ENCODE measurements at regions not wholly inside any gene's neighbourhood (a gene's known extent, or its start where the extent isn't known, plus 50 kb on each side); places are given as distances from the start of the nearest gene placed in this dataset.

- H3K79me2 ChIP-seq (ENCODE audit: control insufficient read depth, insufficient read depth, low read length): no peaks in the 10 kb centered on the region
- H2AFZ ChIP-seq (ENCODE audit: low read depth, low read length): no peak overlapping the region
- ChIA-PET CTCF (no interaction called here), POLR2A (no interaction called here)
- no peaks in the 10 kb centered on the region for H3K9me3 ChIP-seq (replicated peaks; ENCODE audit: control insufficient read depth, insufficient read depth, low read length)
- no peaks in the 10 kb centered on the region for H3K9me1 ChIP-seq (replicated peaks; ENCODE audit: control insufficient read depth, extremely low read depth, insufficient read depth, low read length)
- BruUV-seq (replicated peaks): no TSS peak
- DNase-seq (ENCODE audit: low read depth, low spot score) (no peak), FAIRE-seq (no peak)
- H3K4me3 ChIP-seq (replicated peaks in 1 of 3; ENCODE audit: insufficient read depth in 1 of 3, low read depth in 1 of 3, low read length in 3 of 3): no peak overlapping the region
- H3K36me3 ChIP-seq (ENCODE audit: control insufficient read depth in 2 of 2, extremely low read depth in 1 of 2, insufficient read depth in 2 of 2, low read length in 2 of 2): no peaks in the 10 kb centered on the region
- no peak overlapping the region for H3K27ac ChIP-seq (ENCODE audit: insufficient read depth, low read depth, low read length)
- no peaks in the 10 kb centered on the region for H3K4me1 ChIP-seq (ENCODE audit: control insufficient read depth, extremely low read depth, insufficient read depth, low read length)
- no peak overlapping the region for H3K4me2 ChIP-seq (ENCODE audit: insufficient read depth, low read length)
- dilution Hi-C loops (cut with MboI; ENCODE audit: extremely low pct_ligation_motif_present, low sequenced_read_pairs) (no loop called here), intact Hi-C loops (cut with micrococcal nuclease) (no loop called here)
- TF ChIP-seq JUN (IDR thresholded peaks at IDR 0.05; ENCODE audit: borderline replicate concordance, insufficient read depth, insufficient read length, low read depth): no peak
- TF ChIP-seq, protein P1, sequence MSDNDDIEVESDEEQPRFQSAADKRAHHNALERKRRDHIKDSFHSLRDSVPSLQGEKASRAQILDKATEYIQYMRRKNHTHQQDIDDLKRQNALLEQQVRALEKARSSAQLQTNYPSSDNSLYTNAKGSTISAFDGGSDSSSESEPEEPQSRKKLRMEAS (IDR thresholded peaks at IDR 0.05; ENCODE audit: insufficient read depth, insufficient read length): no peak
- no peak for TF ChIP-seq CTCF (IDR thresholded peaks at IDR 0.05; ENCODE audit: extremely low read depth in 1 of 2, insufficient read depth in 1 of 2, low read depth in 1 of 2, low read length in 2 of 2)
- no peak for TF ChIP-seq MYC (IDR thresholded peaks at IDR 0.05; ENCODE audit: low read depth, low read length)
- no peak for TF ChIP-seq GATA2 (IDR thresholded peaks at IDR 0.05; ENCODE audit: insufficient read depth, insufficient read length, low read depth, low read length)
- no peak for TF ChIP-seq POLR2A (IDR thresholded peaks at IDR 0.05; ENCODE audit: low read depth, low read length)
- no peak for TF ChIP-seq FOS (IDR thresholded peaks at IDR 0.05; ENCODE audit: borderline replicate concordance, insufficient read depth, low read length)
- no peak for TF ChIP-seq EZH2 (IDR thresholded peaks at IDR 0.05; ENCODE audit: borderline replicate concordance, low read depth, low read length, severe bottlenecking)
- TF ChIP-seq POLR2AphosphoS5 (IDR thresholded peaks at IDR 0.05; ENCODE audit: insufficient read depth, low read depth, low read length): no peak
- H3K27me3 ChIP-seq (ENCODE audit: control insufficient read depth in 2 of 2, insufficient read depth in 2 of 2, low read length in 2 of 2): no peaks in the 10 kb centered on the region
- no peak overlapping the region for H3K9ac ChIP-seq (replicated peaks; ENCODE audit: extremely low read depth, insufficient read depth, low read length)
- no peaks in the 10 kb centered on the region for H4K20me1 ChIP-seq (replicated peaks; ENCODE audit: control insufficient read depth, extremely low read depth, insufficient read depth, low read length)
These were observed 155.7 kb upstream of the ZNF462 start for GRCh38 chr9:106707291-106707690.
